GM21381 (cell line): ENCODE measurements at regions not wholly inside any gene's neighbourhood (a gene's known extent, or its start where the extent isn't known, plus 50 kb on each side); places are given as distances from the start of the nearest gene placed in this dataset.

Source experiments
- ATAC-seq: cut with Tn5 transposase; IDR thresholded peaks from one replicate; pipeline ENCODE4 v1.9.1; 2021; ENCODE audit warnings: mild to moderate bottlenecking, moderate library complexity; ENCODE audit not compliant: unreplicated experiment

DNA sequence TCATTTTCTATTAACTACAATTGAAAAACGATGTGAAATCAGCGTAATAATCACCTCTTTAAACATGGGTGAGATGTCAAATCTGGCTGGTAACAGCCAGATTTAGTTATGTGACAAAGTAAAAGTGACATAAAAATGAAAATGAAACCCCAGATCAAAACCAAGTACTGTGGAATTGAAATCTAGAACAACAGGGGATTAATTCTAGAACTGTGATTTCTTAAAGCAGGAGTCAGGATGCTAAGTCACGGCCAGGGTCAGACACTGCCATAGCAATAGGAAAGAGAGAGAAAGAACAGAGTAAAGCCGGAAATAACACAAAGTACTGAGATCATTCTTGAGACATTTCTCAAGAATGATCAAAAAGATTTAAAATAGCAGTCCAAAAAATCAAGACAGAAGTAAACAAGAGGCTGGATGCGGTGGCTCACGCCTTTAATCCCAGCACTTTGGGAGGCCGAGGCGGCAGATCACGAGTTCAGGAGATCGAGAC is 1183.7 kb upstream of the NXPH2 start:
- no peak for ATAC-seq

GRCh38 chr2:139949242-139949972 is 1169.2 kb upstream of the NXPH2 start:
- ATAC-seq, result no peak

- no peak for ATAC-seq
Measured at GRCh38 chr2:139946690-139947089, 1166.5 kb upstream of the NXPH2 start.

GRCh38 chr2:139940686-139941085 is 1160.5 kb upstream of the NXPH2 start:
- no peak for ATAC-seq

DNA sequence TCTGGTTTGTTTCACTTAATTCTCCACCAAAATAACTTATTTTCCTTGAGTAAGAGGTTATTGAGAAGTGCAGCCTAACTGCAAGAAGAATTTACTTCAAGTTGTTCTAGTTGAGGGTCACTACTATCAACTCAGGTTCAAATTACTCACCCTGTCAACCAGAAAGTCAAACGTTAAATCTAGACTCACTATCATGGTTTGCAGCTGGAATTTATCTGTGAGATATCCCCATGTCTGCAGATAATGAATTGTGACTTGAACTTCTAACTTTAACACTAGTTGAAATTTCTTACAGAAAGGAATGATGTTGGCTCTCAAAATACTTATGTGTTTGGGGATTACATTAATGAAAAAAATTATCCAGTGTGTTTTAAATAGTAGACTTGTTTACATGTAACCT is 1145.7 kb upstream of the NXPH2 start:
- no peak for ATAC-seq

DNA sequence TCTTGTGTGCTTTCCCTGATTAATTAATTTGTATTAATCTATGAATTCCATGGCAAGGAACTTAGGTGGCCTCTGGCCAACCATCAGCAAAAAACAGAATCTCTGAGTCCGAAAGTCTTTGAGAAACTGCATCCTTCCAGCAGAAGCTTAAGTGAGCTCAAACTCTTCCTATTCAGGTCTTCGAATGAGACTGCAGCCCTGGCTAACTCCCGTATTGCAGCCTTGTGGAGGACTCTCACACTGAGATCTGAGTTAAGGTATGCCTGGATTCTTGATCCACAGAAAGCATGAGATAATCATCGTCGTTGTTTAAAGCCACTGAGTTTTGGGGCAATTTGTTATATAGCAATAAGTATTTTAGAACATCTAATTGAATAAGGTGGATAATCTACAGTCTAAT is 1143.9 kb upstream of the NXPH2 start:
- no peak for ATAC-seq

GRCh38 chr2:139918982-139919381 is 1138.8 kb upstream of the NXPH2 start:
- no peak for ATAC-seq

- ATAC-seq, result no peak
Measured at GRCh38 chr2:139917690-139918384, 1137.6 kb upstream of the NXPH2 start.

DNA sequence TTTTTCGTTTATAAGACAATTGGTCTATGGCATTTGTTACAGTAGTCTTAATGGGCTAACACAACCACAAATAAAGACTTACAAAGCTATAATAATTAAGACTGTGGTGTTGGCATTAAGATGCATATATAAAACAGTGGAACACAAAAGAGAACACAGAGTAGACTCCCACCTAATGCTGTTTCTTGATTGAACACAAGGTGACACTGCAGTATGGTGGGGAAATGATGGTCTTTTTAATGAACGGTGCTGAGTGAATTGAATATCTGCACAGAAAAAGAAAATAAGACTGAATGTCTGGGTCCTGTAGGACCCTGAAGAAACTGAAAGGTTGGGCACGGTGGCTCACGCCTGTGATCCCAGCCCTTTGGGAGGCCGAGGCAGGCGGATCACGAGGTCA is 1136.6 kb upstream of the NXPH2 start:
- no peak for ATAC-seq

DNA sequence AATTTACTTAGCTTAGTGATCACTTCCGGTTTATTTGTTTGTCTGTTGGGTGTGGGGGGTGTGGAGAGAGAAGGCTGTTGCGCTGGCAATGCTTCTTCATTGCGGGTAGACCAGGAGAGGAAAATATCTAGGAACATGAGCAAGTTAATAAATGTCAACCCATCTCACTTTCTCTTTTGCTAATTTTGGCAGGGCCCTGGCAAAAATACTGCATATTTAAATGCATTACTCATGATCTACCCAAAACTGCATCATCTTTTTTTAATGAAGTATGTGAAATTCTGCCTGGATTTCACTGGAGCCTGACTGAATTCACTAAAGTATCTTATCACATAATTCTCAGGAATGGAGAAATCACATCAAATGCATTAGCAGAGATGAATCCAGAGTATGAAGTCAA is 1131.0 kb upstream of the NXPH2 start:
- no peak for ATAC-seq

DNA sequence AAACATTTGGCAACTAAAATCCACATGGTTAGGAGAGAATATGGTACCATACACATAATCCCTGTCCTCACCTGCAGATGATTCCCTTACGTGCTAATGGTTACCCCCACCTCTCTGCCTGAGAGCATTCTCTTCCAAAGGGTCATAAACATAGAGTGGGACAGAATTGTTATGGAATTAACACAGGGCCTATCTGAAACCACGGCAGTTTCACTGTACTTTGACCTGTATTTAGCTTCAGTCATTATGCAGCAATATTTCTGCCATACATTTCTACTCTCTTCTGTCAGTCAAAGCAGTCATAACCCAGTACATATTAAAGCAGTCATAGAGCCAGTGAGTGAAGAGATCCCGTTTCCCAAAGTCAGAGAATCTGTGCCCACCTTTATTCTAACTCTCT is 1128.9 kb upstream of the NXPH2 start:
- ATAC-seq, result no peak

- no peak for ATAC-seq
Measured at GRCh38 chr2:139905624-139906023, 1125.4 kb upstream of the NXPH2 start.

DNA sequence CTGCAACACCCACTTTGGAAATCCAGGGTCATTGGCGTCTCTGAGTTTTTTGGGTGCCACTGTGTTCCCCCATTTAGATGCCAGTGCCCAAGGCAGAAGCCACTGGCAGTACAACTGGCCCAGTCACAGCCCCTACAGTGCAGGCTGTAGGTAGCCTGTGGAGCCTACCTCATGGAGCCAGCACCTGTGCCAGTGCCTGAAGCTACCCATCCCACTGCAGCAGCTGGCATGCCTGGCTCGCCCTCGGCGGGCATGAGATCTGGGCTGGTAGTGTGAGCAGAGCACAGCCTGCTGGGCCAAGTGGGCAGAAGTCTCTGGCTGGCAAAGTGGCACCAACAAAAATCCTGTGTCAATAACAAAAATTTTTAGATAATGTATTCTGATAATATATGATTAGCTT is 1111.4 kb upstream of the NXPH2 start:
- ATAC-seq, result no peak

DNA sequence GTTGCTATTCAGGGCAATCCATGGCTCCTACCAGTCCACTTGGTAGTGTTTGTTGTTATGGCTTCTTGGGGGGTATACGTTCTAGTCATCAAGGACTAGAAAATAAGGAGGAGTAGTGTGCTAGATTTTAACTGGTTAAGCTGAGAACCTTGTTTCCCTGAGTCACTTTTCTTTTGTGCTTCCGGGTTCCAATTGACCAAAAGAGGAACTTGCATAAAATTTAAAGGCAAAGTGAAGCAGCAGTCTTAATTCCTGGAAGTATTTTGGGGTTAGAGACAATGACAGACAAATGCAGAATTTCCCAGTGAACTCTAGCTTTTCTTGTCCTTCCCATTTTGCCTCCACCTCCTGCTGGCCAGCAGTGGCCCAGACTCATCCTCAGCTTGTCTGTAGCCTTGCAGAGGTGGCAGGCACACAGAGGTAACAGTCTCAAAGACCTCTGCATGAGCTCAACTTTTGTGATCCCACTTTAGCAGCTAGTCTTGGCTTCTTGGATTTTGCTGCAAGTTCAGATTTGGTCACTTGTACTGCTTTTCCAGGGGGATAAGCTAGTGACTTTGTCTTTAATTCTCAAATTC is 1105.8 kb upstream of the NXPH2 start:
- ATAC-seq, result no peak

DNA sequence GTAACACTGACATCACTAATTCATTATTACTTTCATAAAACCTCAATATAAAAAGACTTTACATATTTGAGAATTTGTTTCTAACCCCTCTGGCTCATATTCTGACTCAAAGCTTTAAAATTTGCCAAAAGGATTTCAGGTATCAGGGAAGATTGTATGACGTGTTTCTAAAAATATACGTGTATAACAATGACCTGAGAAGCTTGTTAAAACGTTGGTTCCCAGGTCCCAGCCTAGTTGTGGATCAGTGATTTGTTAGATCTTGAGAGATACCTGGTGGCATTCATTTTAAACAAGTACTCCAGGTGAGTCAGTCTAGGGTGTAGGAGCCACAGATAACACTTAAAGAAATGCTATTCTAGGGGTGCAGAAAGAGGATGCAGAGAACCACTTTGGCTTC is 1096.8 kb upstream of the NXPH2 start:
- ATAC-seq, result no peak

GRCh38 chr2:139876321-139876720 is 1096.1 kb upstream of the NXPH2 start:
- no peak for ATAC-seq

DNA sequence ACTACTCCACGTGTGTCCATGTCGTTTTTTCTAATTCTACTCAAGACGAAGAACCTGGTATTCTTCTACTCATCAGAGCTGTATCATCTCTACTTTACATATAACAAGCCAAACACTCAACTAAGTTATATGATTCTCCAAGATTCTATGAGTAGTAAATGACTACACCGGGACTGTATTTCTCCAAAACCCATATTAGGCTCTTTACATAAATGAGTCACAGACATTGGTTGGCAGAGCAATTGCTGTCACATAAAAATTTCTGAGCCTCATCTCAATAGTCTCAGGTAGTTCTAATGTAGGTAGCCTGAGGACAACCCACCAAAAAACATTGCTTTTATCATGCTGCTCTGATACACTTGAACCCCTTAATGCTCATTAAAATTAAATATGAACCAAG is 1092.3 kb upstream of the NXPH2 start:
- ATAC-seq, result no peak

GRCh38 chr2:139872032-139872431 is 1091.8 kb upstream of the NXPH2 start:
- ATAC-seq, result no peak

- ATAC-seq, result no peak
Measured at GRCh38 chr2:139867601-139868226, 1087.5 kb upstream of the NXPH2 start.

DNA sequence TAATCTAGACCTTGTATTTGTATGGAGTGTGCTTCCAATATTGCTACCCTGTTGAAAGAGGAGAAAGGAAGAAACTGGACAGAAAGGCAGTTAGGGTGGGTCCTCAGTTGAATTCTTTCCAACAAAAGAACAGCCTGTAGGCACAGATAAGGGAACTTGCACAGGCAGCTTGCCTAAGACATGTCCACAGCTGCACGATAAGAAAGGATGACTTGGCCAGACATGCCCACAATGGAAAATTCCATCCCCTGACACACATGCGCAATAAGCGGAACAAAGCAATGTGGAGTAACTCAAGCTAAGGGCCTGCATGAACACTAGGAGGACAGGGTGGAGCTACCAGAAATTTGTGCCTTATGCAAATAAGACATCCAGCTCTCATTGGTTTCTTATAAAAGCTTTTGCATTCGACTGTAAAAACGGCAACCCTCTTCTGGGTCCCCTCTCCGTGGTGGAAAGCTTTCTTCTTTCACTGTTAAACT is 1084.7 kb upstream of the NXPH2 start:
- no peak for ATAC-seq

- ATAC-seq, result no peak
Measured at GRCh38 chr2:139854769-139855483, 1074.7 kb upstream of the NXPH2 start.
